HG03039 (cell line): ENCODE measurements at regions not wholly inside any gene's neighbourhood (a gene's known extent, or its start where the extent isn't known, plus 50 kb on each side); places are given as distances from the start of the nearest gene placed in this dataset.
"Not testable (repeated sequence)": the region's sequence is repeated elsewhere in the genome, so short reads cannot be mapped to it uniquely, and the experiment has no call there.

ENCODE experiments used
- ATAC-seq: cut with Tn5 transposase; IDR thresholded peaks from one replicate; pipeline ENCODE4 v1.9.1; 2021; ENCODE audit warnings: mild to moderate bottlenecking, moderate library complexity; ENCODE audit not compliant: unreplicated experiment

DNA sequence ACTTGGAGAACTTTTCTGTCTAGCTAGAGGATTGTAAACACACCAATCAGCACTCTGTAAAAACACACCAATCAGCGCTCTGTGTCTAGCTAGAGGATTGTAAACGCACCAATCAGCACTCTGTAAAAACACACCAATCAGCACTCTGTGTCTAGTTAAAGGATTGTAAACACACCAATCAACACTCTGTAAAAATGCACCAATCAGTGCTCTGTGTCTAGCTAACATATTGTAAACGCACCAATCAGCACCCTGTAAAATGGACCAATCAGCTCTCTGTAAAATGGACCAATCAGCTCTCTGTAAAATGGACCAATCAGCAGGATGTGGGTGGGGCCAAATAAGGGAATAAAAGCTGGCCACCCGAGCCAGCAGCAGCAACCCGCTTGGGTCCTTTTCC is 91.1 kb upstream of the KRAS start:
- not testable (repeated sequence) for ATAC-seq

DNA sequence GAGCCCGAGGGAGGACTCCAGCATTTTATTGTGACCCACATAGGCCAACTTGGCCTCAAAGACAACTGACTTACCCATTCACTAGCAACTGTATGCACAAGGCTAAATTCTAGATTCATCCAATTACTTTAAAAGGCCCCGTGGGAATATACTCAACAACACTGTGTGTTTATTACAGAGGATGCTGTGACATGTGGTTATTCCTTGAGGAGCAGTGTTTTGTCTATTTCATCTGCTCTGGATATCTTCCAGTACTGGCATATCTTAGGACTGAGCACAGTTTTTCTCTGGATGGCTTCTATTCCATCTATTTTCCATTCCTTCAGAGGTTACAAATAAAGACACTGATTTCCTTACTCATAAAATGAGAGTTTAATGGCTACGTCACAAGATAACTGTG is 87.2 kb upstream of the KRAS start:
- no peak for ATAC-seq

DNA sequence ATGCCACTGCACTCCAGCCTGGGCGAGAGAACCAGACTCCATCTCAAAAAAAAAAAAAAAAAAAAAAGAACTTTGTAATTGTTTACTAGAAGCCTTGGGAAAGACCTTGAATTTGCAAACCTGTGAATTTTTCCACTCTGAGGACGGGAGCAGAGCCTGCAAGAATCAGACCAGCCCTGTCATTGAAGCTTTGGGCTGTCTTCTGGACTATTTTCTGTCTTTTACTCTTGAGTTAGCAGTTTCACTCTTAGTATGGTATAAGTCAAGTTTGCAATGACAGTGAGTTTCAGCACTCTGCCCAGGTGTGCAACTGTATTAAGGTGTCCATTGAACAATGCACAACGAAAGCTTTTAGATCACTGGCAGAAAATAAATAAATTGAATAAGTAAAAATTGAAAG is 81.4 kb upstream of the KRAS start:
- ATAC-seq = peak; percentile 91

DNA sequence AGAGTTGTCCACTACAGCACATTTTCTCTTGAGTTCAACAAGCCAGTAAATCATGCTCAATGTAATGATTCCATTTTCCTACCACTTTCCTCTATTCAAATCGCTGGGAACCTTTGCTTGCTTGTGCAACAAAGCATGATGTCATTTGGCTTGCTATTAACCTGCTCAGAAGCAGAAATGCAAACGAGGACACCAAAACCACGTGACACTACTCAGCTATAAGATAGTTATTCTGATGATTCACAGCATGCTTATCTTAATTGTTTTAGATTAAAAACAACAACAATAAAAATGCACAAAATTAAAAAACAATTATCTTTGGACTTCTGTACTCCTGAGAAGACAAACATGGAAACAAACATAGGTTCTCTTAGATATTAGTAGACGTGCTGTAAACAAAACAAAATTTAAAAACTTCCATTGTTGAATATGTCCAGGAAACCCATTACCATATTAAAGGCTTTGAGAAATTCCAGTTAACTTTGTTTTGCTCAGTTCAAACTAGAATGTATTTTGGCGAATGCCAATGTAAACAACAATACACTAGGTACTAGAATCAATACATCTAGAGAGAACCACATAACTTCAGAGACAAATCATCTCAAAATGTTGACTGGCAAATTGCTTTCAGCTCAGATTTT is 77.5 kb upstream of the KRAS start:
- ATAC-seq = no peak

DNA sequence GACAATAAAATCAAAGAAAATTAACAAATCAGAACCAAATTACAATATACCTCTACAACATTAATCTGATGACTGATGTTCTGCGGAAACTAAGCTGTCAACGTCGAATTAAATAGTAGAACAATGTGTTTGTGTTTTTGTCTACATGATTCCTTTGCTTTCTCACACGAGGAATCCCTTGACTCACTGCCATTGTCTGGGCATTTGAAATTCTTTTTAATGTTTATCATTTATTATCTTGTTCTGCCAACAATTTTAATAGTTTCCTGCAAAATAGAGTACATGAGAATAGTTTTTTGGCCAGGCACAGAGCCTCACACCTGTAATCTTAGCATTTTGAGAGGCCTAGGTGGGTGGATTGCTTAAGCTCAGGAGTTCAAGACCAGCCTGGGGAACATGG is 76.6 kb upstream of the KRAS start:
- ATAC-seq = no peak

DNA sequence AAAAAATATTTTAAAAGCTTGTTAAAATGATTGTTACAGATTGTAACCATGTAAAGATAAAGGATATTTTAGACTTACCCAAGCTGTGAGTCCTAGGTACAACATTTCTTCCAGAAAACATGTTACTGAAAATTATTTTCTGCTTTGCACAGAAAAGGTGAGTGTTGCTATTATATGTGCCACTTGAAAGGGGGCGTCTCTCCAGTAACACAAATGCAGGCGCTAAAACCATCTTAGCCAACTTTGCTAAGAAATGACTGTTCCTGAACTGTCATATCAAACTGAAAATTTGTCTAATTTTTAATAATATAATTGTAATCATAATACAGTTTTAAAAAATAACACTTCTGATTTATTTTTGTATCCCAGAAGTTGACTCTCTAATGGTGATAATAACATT is 75.6 kb upstream of the KRAS start:
- ATAC-seq = no peak

DNA sequence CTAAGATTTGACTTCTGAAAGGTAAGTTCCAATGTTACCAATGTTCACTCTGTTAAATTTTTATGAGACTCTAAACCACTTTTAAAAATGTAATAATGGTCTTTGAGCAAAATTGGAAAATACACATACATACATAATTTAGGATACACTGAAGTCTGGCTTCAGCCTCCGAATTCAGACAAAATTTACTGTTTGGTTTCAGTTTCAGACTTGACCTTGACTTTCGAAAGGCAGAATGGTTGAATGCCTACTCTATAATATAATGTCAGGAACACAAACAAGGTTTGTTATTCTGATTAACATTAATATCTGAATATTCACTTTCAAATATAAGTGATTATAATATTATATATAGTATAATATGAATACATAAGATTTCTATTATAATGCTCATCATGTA is 74.1 kb upstream of the KRAS start:
- no peak for ATAC-seq

DNA sequence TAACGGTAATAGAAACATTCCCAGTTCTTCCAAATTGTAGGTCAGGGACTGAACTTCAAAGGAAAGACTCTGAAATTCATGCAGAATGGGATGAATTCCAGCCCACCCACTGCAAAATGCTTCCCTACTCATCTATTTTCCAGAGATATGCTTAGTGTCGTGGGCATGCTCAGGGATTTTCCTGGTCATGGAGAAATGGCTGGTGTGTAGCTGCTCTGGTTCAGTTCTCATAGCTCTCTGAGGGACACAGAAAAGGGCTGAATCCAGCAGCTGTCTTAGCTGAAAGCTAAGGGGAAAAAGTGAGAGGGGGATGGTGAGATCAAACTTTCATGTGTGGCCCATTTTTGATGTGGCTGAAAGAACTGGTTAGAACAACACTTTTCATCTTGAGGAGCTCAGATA is 72.9 kb upstream of the KRAS start:
- no peak for ATAC-seq

DNA sequence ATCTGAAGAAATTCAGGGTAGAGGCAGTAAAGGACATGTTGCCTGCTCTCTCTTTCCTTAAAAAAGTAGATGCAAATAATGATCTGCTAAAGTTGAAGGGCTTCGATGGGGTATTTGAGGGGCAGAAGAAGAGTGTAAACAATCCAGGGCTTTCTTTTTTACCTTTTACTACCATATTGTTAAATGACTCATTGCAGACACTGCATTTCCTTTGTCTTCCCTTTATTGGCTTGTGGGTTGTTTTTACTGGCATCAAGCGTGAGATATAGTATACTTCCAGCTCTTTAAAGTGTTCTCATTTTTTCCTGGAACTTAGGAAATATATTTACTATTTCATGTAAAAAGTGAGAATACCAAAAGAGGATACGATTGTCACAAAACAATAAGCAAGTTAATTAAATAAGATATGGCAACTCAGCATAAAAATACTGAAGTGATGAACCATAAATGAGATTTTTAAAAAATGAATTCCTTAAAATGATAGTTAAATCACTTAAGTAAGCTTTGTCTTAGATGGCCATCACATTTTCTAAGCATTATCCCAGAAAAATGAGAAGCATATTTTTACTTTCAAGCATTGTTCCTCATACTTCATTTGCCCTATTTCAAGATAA is 72.3 kb upstream of the KRAS start:
- no peak for ATAC-seq

DNA sequence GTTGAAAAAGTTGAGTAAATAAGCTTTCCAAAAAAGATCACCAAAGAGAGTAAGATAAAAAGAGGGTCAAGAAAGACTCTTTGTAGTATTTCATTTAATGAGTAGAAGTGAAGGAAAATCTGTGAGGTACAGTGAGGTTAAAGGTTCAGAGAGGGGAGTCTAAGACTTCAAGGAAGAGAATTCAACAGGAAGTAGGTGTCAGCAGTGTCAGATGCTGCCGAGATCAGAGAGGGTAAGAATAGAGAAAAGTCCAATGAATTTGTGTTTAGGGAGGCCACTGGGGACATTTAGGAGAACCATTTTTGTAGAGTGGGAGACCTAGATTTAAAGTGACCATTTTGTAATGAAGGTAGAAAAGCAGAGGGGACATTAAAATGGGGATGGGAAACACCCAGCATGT is 71.6 kb upstream of the KRAS start:
- ATAC-seq = no peak

DNA sequence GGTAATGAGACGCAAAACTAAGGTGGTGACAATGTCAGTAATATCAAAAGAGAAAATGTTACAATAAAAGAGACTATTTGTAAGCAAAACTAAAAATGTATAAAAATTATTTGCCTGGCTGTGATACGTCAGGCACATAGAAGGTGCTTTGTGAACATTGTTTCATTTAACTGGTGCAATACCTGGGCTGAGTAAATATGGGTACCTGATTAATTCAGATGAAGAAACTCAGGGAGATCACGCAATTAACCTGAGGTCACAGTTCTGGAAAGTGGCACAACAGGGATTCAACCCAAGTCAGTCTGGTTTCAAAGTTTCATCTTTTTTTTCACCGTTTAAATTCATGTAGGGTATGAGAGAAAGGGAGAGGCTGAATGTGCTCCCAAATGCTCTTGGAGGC is 71.0 kb upstream of the KRAS start:
- ATAC-seq = no peak

DNA sequence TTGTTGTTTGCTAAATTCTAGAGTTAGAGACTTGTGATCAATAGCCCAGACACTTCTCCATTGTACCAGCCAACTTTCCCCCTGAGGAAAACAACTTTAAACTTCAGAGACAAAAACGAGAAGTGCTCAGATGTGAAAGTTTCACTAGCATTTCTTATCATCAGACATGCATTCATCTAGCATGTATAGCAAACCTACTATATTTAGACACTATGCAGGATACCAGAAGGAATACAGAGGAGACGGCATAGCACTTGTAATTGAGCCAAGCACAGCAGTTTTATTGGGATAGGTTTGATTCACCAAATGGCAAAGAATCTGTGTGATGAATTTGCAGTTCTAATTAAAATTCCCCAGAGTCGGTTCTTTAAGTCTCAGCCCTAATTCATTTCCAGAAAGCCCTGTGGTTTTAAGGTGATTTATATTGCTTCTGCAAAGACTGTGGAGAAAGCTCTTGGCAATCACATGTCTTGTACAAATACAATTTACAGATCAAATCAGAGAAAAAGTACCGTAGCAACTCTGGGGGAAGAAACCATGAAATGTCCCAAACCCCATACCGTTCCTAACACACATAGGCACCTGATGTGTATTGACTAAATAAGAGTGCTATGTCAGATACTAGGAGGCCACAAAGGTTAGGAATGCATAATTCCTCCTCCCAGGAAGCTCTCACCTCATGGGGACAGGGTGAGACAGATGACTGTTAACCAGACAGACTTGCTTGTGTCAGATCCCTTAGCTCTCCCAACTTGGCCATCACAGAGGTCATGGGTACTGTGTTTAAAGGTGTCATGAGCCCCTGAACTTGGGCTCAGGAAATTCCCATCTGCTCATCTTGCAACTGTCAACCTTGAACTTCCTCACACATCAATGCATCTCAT is 69.6 kb upstream of the KRAS start:
- peak; percentile 74 for ATAC-seq

DNA sequence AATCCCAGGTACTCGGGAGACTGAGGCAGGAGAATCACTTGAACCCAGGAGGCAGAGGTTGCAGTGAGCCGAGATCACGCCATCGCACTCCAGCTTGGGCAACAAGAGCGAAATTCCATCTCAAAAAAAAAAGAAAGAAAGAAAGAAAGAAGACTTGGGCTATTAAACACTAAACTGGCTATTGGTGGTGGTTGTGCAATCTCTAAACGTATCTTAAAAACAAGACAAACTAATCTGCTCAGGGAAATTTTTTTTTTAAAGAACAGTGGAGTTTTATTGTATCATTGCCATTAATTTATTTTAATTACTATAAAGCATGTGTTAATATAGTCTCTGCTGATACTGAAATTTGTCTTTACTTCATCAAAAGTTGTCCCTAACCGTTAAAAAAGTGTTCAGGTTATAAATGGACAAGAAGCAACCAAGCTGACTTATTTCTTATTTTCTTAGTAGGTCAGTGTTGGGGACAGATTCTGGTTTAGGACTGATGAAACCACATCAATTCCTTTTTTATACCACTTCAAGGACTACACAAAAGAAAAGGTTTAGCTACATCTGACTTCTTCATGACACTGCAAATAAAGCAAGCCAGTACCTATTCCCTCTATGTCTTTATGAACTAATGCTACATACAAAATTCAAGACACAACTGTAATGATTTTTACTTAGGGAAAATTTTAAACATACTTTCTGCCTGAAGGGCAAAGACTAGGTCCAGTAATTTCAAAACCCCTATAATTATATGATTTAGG is 68.7 kb upstream of the KRAS start:
- ATAC-seq = peak; percentile 18

DNA sequence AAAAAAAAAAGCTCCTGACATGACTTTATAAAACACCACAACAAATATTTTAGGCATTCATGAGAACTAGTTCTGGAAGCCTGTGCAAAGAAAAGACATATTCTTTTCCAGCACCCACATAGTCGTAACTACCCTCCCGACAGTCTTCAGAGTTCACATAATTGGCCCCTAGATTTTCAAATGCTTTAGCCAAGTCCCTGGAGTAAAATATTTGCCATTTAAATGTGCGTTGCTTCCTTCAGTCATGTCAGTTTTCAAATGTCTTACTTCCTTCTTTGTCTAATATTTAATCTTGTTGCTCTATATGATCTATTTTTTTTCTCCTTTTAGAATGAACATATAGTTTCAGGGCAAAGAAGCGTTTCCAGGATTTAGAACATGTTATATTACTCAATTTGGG is 66.8 kb upstream of the KRAS start:
- no peak for ATAC-seq

DNA sequence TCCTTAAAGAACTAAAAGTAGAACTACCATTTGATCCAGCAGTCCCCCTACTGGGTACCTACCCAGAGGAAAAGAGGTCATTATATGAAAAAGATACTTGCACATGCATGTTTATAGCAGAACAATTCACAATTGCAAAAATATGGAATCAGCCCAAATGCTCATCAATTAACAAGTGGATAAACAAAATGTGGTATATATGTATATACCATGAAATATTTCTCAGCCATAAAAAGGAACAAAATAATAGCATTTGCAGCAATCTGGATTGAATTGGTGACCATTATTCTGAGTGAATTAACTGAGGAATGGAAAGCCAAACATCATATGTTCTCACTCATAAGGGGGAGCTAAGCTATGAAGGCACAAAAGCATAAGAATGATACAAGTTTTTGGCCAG is 64.7 kb upstream of the KRAS start:
- no peak for ATAC-seq

DNA sequence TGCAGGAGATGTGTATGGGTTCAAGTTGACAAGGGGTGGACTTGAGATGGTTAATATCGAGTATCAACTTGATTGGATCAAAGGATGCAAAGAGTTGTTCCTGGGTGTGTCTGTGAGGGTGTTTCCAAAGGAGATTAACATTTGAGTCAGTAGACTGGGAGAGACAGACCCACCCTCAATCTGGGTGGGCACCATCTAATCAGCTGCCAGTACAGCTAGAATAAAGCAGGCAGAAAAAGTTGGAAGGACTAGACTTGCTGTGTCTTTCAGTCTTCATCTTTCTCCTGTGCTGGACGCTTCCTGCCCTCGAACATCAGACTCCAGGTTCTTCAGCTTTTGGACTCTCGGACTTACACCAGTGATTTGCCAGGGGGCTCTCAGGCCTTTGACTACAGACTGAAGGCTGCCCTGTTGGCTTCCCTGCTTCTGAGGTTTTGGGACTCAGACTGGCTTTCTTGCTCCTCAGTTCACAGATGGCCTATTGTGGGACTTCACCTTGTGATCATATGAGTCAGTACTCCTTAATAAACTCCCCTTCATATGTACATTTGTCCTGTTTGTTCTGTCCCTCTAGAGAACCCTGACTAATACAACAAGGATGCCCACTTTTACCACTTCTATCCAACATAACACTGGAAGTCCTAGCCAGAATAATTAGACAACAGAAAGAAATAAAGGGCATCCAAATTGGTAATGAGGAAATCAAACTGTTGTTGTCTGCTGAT is 62.7 kb upstream of the KRAS start:
- ATAC-seq = not testable (repeated sequence)

DNA sequence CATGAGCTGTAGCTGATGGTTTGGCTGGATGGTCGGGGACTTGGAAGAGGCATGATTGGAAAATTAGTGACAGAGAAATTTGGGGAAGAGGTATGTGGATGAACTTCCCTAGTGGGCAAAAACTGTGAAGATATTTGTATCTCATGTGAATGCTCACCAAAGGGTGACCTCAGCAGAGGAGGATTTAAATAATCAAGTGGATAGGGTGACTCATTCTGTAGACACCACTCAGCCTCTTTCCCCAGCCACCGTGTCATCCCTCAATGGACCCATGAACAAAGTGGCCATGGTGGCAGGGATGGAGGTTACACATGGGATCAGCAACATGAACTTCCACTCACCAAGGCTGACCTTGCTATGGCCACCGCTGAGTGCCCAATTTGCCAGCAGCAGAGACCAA is 60.8 kb upstream of the KRAS start:
- ATAC-seq = no peak

DNA sequence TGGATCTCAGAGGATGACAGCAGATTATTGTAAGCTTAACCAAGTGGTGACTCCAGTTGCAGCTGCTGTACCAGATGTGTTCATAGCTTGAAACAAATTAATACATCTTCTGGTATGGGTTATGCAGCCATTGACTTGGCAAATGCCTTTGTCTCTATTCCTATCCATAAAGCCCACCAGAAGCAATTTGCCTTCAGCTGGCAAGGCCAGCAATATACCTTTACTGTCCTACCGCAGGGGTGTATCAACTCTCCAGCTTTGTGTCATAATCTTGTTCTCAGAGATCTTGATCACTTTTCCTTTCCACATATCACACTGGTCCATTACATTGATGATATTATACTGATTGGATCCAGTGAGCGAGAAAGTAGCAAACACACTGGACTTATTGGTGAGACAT is 59.3 kb upstream of the KRAS start:
- ATAC-seq = not testable (repeated sequence)

DNA sequence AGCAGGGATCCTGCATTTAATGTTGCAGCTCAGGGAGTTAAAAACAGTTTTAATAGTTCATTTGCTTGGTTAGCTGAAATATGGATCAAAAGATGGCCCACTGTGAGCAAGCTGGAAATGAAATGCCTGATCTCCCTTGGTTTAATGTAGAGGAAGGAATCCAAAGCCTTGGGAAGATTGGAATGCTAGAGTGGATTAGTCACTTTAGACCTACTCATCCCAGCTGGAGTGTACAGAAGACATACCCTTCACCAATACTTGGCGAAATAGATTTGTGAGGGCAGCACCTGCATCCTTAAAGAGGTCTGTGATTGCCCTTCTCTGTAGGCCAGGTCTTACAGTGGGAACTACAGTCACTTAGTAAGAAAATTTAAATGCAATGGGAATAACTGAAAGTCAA is 58.0 kb upstream of the KRAS start:
- no peak for ATAC-seq

DNA sequence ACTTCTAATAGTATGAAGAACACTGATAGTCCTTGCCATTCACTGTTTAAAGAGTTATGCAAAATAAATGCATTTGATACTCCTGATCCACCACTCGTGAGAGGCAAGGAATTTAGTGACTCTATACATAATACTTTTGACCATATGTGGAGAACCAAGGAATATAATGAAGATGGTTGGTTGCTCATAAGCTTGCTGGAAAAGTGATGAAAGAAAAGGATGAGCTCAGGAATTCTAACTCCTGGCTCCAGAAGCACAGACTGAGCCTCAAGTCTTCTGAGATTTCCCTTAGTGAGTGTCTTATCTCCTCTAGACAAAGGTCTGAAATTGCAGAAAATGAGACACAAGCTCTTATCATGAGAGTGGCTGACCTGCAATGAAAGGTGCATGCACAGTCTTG is 57.1 kb upstream of the KRAS start:
- ATAC-seq = no peak

DNA sequence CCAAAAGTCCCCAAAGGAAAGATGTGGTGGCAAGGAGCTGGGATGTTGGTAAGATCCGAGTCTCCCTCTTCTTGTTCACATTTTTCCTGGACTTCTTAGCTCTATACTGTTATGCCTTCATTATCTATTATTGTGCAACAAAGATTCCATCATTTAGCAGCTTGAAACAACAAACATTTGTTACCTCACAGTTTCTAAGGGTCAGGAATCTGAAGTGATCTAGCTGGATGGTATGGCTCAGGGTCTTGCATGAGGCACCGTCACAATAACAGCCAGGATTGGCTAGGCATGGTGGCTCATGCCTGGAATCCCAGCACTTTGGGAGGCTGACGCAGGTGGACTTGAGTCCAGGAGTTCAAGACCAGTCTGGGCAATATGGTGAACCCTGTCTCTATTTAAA is 51.1 kb upstream of the KRAS start:
- ATAC-seq = no peak
